Suprapubic skin (tissue), 4 donors: ENCODE measurements at regions not wholly inside any gene's neighbourhood (a gene's known extent, or its start where the extent isn't known, plus 50 kb on each side); places are given as distances from the start of the nearest gene placed in this dataset.

Source experiments
- CTCF ChIP-seq, 2 donors: fragments of 200-600 bp in 1 of 2; fragments of 450-650 bp in 1 of 2; sonication (generic) in 1 of 2; IDR thresholded peaks; one replicate each; pipeline ENCODE4 v1.5.1; 2016 to 2019; ENCODE audit warnings: antibody characterized with exemption in 2 of 2, mild to moderate bottlenecking in 1 of 2, moderate library complexity in 1 of 2
- POLR2A ChIP-seq, 2 donors: fragments of 450-650 bp; IDR thresholded peaks; one replicate each; pipeline ENCODE4 v1.6.1; 2017; ENCODE audit warnings: antibody characterized with exemption in 2 of 2, mild to moderate bottlenecking in 2 of 2, moderate library complexity in 2 of 2
- POLR2AphosphoS5 ChIP-seq, 3 donors: sonication (generic); formaldehyde crosslinking; IDR thresholded peaks; one replicate each; pipeline ENCODE4 v1.6.1; 2017; ENCODE audit warnings: antibody characterized with exemption in 3 of 3

GRCh38 chr1:72570815-72571214 is 288.5 kb upstream of the NEGR1 start:
- TF ChIP-seq POLR2A (IDR thresholded peaks at IDR 0.05) (no peak), CTCF (IDR thresholded peaks at IDR 0.05) (no peak), POLR2AphosphoS5 (IDR thresholded peaks at IDR 0.05) (no peak)
